ENCODE measurements at regions not wholly inside any gene's neighbourhood (a gene's known extent, or its start where the extent isn't known, plus 50 kb on each side); places are given as distances from the start of the nearest gene placed in this dataset.
"Not testable (repeated sequence)": the region's sequence is repeated elsewhere in the genome, so short reads cannot be mapped to it uniquely, and the experiment has no call there.

DNA sequence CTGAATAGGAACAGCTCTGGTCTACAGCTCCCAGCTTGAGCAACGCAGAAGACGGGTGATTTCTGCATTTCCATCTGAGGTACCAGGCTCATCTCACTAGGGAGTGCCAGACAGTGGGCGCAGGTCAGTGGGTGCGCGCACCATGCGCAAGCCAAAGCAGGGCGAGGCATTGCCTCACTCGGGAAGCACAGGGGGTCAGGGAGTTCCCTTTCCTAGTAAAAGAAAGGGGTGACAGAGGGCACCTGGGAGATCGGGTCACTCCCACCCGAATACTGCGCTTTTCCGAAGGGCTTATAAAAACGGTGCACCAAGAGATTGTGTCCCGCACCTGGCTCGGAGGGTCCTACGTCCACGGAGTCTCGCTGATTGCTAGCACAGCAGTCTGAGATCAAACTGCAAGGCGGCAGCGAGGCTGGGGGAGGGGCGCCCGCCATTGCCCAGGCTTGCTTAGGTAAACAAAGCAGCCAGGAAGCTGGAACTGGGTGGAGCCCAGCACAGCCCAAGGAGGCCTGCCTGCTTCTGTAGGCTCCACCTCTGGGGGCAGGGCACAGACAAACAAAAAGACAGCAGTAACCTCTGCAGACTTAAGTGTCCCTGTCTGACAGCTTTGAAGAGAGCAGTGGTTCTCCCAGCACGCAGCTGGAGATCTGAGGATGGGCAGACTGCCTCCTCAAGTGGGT is 599.2 kb downstream of the REEP3 start:
- not testable (repeated sequence) for TF ChIP-seq EZH2 (IDR thresholded peaks at IDR 0.05; ENCODE audit: borderline replicate concordance, low read length)
- TF ChIP-seq, protein P1, sequence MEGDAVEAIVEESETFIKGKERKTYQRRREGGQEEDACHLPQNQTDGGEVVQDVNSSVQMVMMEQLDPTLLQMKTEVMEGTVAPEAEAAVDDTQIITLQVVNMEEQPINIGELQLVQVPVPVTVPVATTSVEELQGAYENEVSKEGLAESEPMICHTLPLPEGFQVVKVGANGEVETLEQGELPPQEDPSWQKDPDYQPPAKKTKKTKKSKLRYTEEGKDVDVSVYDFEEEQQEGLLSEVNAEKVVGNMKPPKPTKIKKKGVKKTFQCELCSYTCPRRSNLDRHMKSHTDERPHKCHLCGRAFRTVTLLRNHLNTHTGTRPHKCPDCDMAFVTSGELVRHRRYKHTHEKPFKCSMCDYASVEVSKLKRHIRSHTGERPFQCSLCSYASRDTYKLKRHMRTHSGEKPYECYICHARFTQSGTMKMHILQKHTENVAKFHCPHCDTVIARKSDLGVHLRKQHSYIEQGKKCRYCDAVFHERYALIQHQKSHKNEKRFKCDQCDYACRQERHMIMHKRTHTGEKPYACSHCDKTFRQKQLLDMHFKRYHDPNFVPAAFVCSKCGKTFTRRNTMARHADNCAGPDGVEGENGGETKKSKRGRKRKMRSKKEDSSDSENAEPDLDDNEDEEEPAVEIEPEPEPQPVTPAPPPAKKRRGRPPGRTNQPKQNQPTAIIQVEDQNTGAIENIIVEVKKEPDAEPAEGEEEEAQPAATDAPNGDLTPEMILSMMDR (IDR thresholded peaks at IDR 0.05; ENCODE audit: low read length), result not testable (repeated sequence)
